GM12878 (cell line): ENCODE measurements at regions not wholly inside any gene's neighbourhood (a gene's known extent, or its start where the extent isn't known, plus 50 kb on each side); places are given as distances from the start of the nearest gene placed in this dataset.

Experiments used
- ATAC-seq: fragments of 200-7000 bp; cut with Tn5 transposase; 3 replicates; pipeline ENCODE4 v1.9.1; 2020; ENCODE audit warnings: mild to moderate bottlenecking, moderate library complexity
- BruUV-seq: library from RNA; stranded (reverse); fragments of 400-500 nt; replicated peaks from 2 replicates; lab custom pipeline; 2021; lab: Mats Ljungman, UMichigan
- CTCF ChIA-PET: fragments of 300-600 bp; sonication (Branson Sonifier 250); formaldehyde crosslinking; extraction: SDS; loops from one replicate; lab custom pipeline; 2021; ENCODE audit warnings: inconsistent platforms; lab: Yijun Ruan, JAX
- POLR2A ChIA-PET: fragments of 350-600 bp; formaldehyde crosslinking; extraction: SDS; loops from one replicate; lab custom pipeline; 2021; ENCODE audit warnings: inconsistent platforms; lab: Charles Lee
- RAD21 ChIA-PET: fragments of 300-600 bp; sonication (Branson Sonifier 250); formaldehyde crosslinking; loops from one replicate; lab custom pipeline; 2023; ENCODE audit warnings: antibody characterized with exemption; ENCODE audit not compliant: unreplicated experiment; lab: Charles Lee
- SMC1A ChIA-PET: fragments of 300-600 bp; sonication (Branson Sonifier 250); formaldehyde crosslinking; loops from one replicate; lab custom pipeline; 2023; ENCODE audit not compliant: unreplicated experiment, uncharacterized antibody; lab: Charles Lee
- DNase-seq: peaks from one replicate; pipeline ENCODE4 v3.0.0-alpha.2; 2011; ENCODE audit warnings: low read depth, low spot score
- FAIRE-seq: peaks from 3 replicates; lab custom pipeline; 2011; peaks lifted over from hg19 to GRCh38; lab: Jason Lieb, UNC
- H2AFZ ChIP-seq: 2 replicates; pipeline ENCODE4 v1.6.0; 2011; ENCODE audit warnings: low read depth, low read length, control low read depth; ENCODE audit not compliant: control insufficient read depth
- H3K27ac ChIP-seq: 2 replicates; pipeline ENCODE4 v1.5.1; 2011; ENCODE audit warnings: control low read depth; ENCODE audit not compliant: control insufficient read depth, insufficient read depth
- H3K27me3 ChIP-seq, 2 experiments: replicated peaks in 1 of 2; 2 replicates each; pipeline versions ENCODE4 v1.6.0 to v1.6.1; 2011; ENCODE audit warnings: low read length in 1 of 2; ENCODE audit not compliant: control insufficient read depth in 2 of 2, insufficient read depth in 2 of 2
- H3K36me3 ChIP-seq, 2 experiments: 2 replicates each; pipeline ENCODE4 v1.5.1; 2011; ENCODE audit warnings: low read length in 1 of 2; ENCODE audit not compliant: control insufficient read depth in 2 of 2, insufficient read depth in 2 of 2
- H3K4me1 ChIP-seq: 2 replicates; pipeline ENCODE4 v1.6.1; 2011; ENCODE audit warnings: mild to moderate bottlenecking, low read length, moderate library complexity, mixed read lengths; ENCODE audit not compliant: control insufficient read depth, insufficient read depth
- H3K4me2 ChIP-seq: 2 replicates; pipeline ENCODE4 v1.6.0; 2011; ENCODE audit warnings: control low read depth; ENCODE audit not compliant: control insufficient read depth, insufficient read depth
- H3K4me3 ChIP-seq: fragments of 200-600 bp; sonication (generic); 2 replicates; pipeline ENCODE4 v1.5.1; 2016
- H3K79me2 ChIP-seq: 2 replicates; pipeline ENCODE4 v1.6.0; 2011; ENCODE audit warnings: low read length; ENCODE audit not compliant: control insufficient read depth, insufficient read depth
- H3K9ac ChIP-seq: 2 replicates; pipeline ENCODE4 v1.8.0; 2011; ENCODE audit warnings: low read length, control low read depth, mixed read lengths; ENCODE audit not compliant: control insufficient read depth, insufficient read depth
- H3K9me3 ChIP-seq: replicated peaks from 3 replicates; pipeline ENCODE4 v1.5.1; 2011; ENCODE audit warnings: mild to moderate bottlenecking, low read length; ENCODE audit not compliant: control insufficient read depth, insufficient read depth
- H4K20me1 ChIP-seq: 2 replicates; pipeline ENCODE4 v1.6.0; 2011; ENCODE audit not compliant: control insufficient read depth, insufficient read depth
- BMI1 ChIP-seq: fragments of 450-650 bp; IDR thresholded peaks from 2 replicates; pipeline ENCODE4 v1.6.1; 2016; ENCODE audit warnings: mild to moderate bottlenecking, moderate library complexity, borderline replicate concordance
- CBX3 ChIP-seq: fragments of 200-600 bp; sonication (generic); IDR thresholded peaks from 2 replicates; pipeline ENCODE4 v1.6.1; 2016; ENCODE audit warnings: low read depth, borderline replicate concordance
- CBX5 ChIP-seq: sonication (generic); IDR thresholded peaks from 2 replicates; pipeline ENCODE4 v1.6.1; 2016; ENCODE audit warnings: low read depth, moderate library complexity, mild to moderate bottlenecking, inconsistent platforms
- EGR1 ChIP-seq, 2 experiments: IDR thresholded peaks; 1 replicate in 1 of 2; 2 replicates in 1 of 2; pipeline ENCODE4 v1.6.1; 2011 to 2012; ENCODE audit warnings: low read depth in 2 of 2, low read length in 2 of 2, borderline replicate concordance in 1 of 2, mild to moderate bottlenecking in 1 of 2, moderate library complexity in 1 of 2
- FOS ChIP-seq: IDR thresholded peaks from 3 replicates; pipeline ENCODE4 v1.6.1; 2011; ENCODE audit warnings: borderline replicate concordance; ENCODE audit not compliant: insufficient read length; ENCODE audit errors: extremely low read depth
- GATAD2B ChIP-seq: fragments of 450-650 bp; conservative IDR thresholded peaks from 2 replicates; pipeline ENCODE4 v1.6.1; 2017; ENCODE audit warnings: low read depth, mild to moderate bottlenecking, moderate library complexity
- IRF5 ChIP-seq: fragments of 450-650 bp; IDR thresholded peaks from 2 replicates; pipeline ENCODE4 v1.6.1; 2017; ENCODE audit warnings: borderline replicate concordance
- MLLT1 ChIP-seq: fragments of 450-650 bp; IDR thresholded peaks from 2 replicates; pipeline ENCODE4 v1.6.1; 2016; ENCODE audit warnings: mild to moderate bottlenecking
- MYC ChIP-seq: IDR thresholded peaks from 2 replicates; pipeline ENCODE4 v1.6.1; 2011; ENCODE audit warnings: mild to moderate bottlenecking, low read length, moderate library complexity, inconsistent platforms; ENCODE audit not compliant: insufficient read depth, insufficient replicate concordance, insufficient read length, severe bottlenecking
- NFXL1 ChIP-seq: fragments of 450-650 bp; IDR thresholded peaks from 2 replicates; pipeline ENCODE4 v1.6.1; 2017; ENCODE audit warnings: antibody characterized with exemption, mild to moderate bottlenecking, borderline replicate concordance
- PBX3 ChIP-seq: IDR thresholded peaks from 2 replicates; pipeline ENCODE4 v1.6.1; 2011; ENCODE audit warnings: mild to moderate bottlenecking, low read depth, low read length, moderate library complexity; ENCODE audit not compliant: insufficient replicate concordance
- PKNOX1 ChIP-seq: fragments of 450-650 bp; IDR thresholded peaks from 2 replicates; pipeline ENCODE4 v1.6.1; 2016; ENCODE audit warnings: mild to moderate bottlenecking
- SPI1 ChIP-seq: IDR thresholded peaks from 2 replicates; pipeline ENCODE4 v1.6.1; 2011; ENCODE audit warnings: low read depth, mild to moderate bottlenecking, low read length, moderate library complexity, borderline replicate concordance; ENCODE audit not compliant: insufficient read depth
- SRF ChIP-seq, 2 experiments: IDR thresholded peaks; 2 replicates each; pipeline ENCODE4 v1.6.1; 2011; ENCODE audit warnings: low read depth in 2 of 2, low read length in 2 of 2, mild to moderate bottlenecking in 1 of 2, moderate library complexity in 1 of 2
- STAT1 ChIP-seq: fragments of 450-650 bp; conservative IDR thresholded peaks from 2 replicates; pipeline ENCODE4 v1.6.1; 2014; ENCODE audit warnings: antibody characterized with exemption, mild to moderate bottlenecking
- WGBS: methylation state at CpG from one replicate; pipeline ENCODE4 v1.1.6; 2016; ENCODE audit warnings: low lambda C conversion rate; ENCODE audit not compliant: insufficient replicate concordance, insufficient coverage; ENCODE audit errors: missing lambda C conversion rate; 5-methylcytosine and 5-hydroxymethylcytosine counted together
- in situ Hi-C: fragments of 300-500 bp; cut with MboI; formaldehyde crosslinking; loops from 9 replicates; pipeline ENCODE4 v1.14.3; 2018; ENCODE audit warnings: mixed read lengths
- intact Hi-C: fragments of 100-400 bp; cut with micrococcal nuclease; formaldehyde crosslinking; loops from one replicate; pipeline ENCODE4 v1.14.2; 2022; ENCODE audit not compliant: unreplicated experiment

GRCh38 chr17:53058031-53058430 lies 764.7 kb upstream of the KIF2B start (continued):
- TF ChIP-seq SPI1, result no peak
- no peak for TF ChIP-seq PKNOX1
- no peak for TF ChIP-seq MLLT1
- TF ChIP-seq BMI1, result no peak
- no peak for TF ChIP-seq EGR1 (IDR thresholded peaks at IDR 0.05; ENCODE audit: borderline replicate concordance in 1 of 2, low read depth in 2 of 2, low read length in 2 of 2)
- TF ChIP-seq CBX5, result no peak
- no peak for TF ChIP-seq PBX3

- ChIA-PET RAD21 (no interaction called here), CTCF (no interaction called here)
- Histone ChIP-seq H4K20me1 (no peaks in the 10 kb centered on the region), H2AFZ (no peak overlapping the region), H3K9ac (no peak overlapping the region), H3K4me3 (no peak overlapping the region), H3K4me1 (no peaks in the 10 kb centered on the region), H3K79me2 (no peaks in the 10 kb centered on the region), H3K36me3 (no peaks in the 10 kb centered on the region)
- BruUV-seq, result no TSS peak
- WGBS, result 0% methylated on average over 2 of the region's 2 CpGs
- intact Hi-C loops, result no loop called here
- DNase-seq (no peak), ATAC-seq (no peak)
- TF ChIP-seq NFXL1 (no peak), GATAD2B (no peak), EGR1 (IDR thresholded peaks at IDR 0.05; ENCODE audit: borderline replicate concordance in 1 of 2, low read depth in 2 of 2, low read length in 2 of 2) (no peak), CBX3 (no peak), STAT1 (no peak), MYC (no peak), IRF5 (no peak), FOS (no peak), SRF (IDR thresholded peaks at IDR 0.05; ENCODE audit: low read depth in 2 of 2, low read length in 2 of 2) (no peak)
- TF ChIP-seq, all 136 proteins: peak for 0
- H3K4me2 ChIP-seq, result no peak overlapping the region
- SMC1A ChIA-PET, result no interaction called here
- H3K27ac ChIP-seq, result no peak overlapping the region
- H3K9me3 ChIP-seq, result no peaks in the 10 kb centered on the region; the same call in 2 of the 3 replicates
- POLR2A ChIA-PET, result no interaction called here
- in situ Hi-C loops, result no loop called here
- no peaks in the 10 kb centered on the region for H3K27me3 ChIP-seq
- FAIRE-seq, result no peak
Measured at GRCh38 chr17:53046781-53047180, 775.9 kb upstream of the KIF2B start.
